Activated CD8-positive, alpha-beta memory T cell treated with anti-CD3 and anti-CD28 coated beads, Interleukin-2, amount 50 U/mL, for 48 hours (primary cell): ENCODE measurements at regions not wholly inside any gene's neighbourhood (a gene's known extent, or its start where the extent isn't known, plus 50 kb on each side); places are given as distances from the start of the nearest gene placed in this dataset.

Source experiments
- DNase-seq: peaks from one replicate; pipeline ENCODE4 v3.0.0-alpha.2; 2020

GRCh38 chrY:15162211-15162610 is 637.9 kb downstream of the NLGN4Y start:
- DNase-seq, result no peak

GRCh38 chrY:15179890-15180289 is 655.6 kb downstream of the NLGN4Y start:
- no peak for DNase-seq

GRCh38 chrY:15229056-15229455 is 704.7 kb downstream of the NLGN4Y start:
- DNase-seq, result no peak

- no peak for DNase-seq
These were observed 715.3 kb downstream of the NLGN4Y start for GRCh38 chrY:15239596-15240132.

- no peak for DNase-seq
These were observed 735.0 kb downstream of the NLGN4Y start for GRCh38 chrY:15259286-15259685.

- no peak for DNase-seq
These were observed 762.2 kb downstream of the NLGN4Y start for GRCh38 chrY:15286572-15286971.

- DNase-seq, result no peak
These were observed 765.5 kb downstream of the NLGN4Y start for GRCh38 chrY:15289821-15290220.

GRCh38 chrY:15292881-15293280 is 768.6 kb downstream of the NLGN4Y start:
- no peak for DNase-seq

- DNase-seq, result no peak
These were observed 777.5 kb downstream of the NLGN4Y start for GRCh38 chrY:15301879-15302278.

GRCh38 chrY:15312166-15312565 is 787.8 kb downstream of the NLGN4Y start:
- no peak for DNase-seq

- DNase-seq, result no peak
These were observed 799.9 kb downstream of the NLGN4Y start for GRCh38 chrY:15324189-15324588.

GRCh38 chrY:15325201-15325600 is 800.9 kb downstream of the NLGN4Y start:
- no peak for DNase-seq

- DNase-seq, result no peak
These were observed 802.3 kb downstream of the NLGN4Y start for GRCh38 chrY:15326673-15327072.

- DNase-seq, result no peak
These were observed 804.5 kb downstream of the NLGN4Y start for GRCh38 chrY:15328848-15329247.

- no peak for DNase-seq
These were observed 819.2 kb downstream of the NLGN4Y start for GRCh38 chrY:15343522-15343921.

GRCh38 chrY:15345471-15346155 is 821.3 kb downstream of the NLGN4Y start:
- DNase-seq, result no peak

- DNase-seq, result no peak
These were observed 825.0 kb downstream of the NLGN4Y start for GRCh38 chrY:15349351-15349750.

- DNase-seq, result no peak
These were observed 831.0 kb downstream of the NLGN4Y start for GRCh38 chrY:15355321-15355720.

GRCh38 chrY:15360471-15360870 is 836.1 kb downstream of the NLGN4Y start:
- DNase-seq, result no peak

GRCh38 chrY:15364996-15365395 is 840.7 kb downstream of the NLGN4Y start:
- no peak for DNase-seq

GRCh38 chrY:15368786-15369185 is 844.5 kb downstream of the NLGN4Y start:
- DNase-seq, result no peak

- no peak for DNase-seq
These were observed 860.8 kb downstream of the NLGN4Y start for GRCh38 chrY:15385178-15385577.

GRCh38 chrY:15397556-15398280 is 873.4 kb downstream of the NLGN4Y start:
- no peak for DNase-seq

GRCh38 chrY:15402451-15402850 is 878.1 kb downstream of the NLGN4Y start:
- no peak for DNase-seq
